GM21367 (cell line): ENCODE measurements at regions not wholly inside any gene's neighbourhood (a gene's known extent, or its start where the extent isn't known, plus 50 kb on each side); places are given as distances from the start of the nearest gene placed in this dataset.
"Not testable (repeated sequence)": the region's sequence is repeated elsewhere in the genome, so short reads cannot be mapped to it uniquely, and the experiment has no call there.

Experiments used
- ATAC-seq: cut with Tn5 transposase; IDR thresholded peaks from one replicate; pipeline ENCODE4 v1.9.1; 2021; ENCODE audit not compliant: unreplicated experiment

DNA sequence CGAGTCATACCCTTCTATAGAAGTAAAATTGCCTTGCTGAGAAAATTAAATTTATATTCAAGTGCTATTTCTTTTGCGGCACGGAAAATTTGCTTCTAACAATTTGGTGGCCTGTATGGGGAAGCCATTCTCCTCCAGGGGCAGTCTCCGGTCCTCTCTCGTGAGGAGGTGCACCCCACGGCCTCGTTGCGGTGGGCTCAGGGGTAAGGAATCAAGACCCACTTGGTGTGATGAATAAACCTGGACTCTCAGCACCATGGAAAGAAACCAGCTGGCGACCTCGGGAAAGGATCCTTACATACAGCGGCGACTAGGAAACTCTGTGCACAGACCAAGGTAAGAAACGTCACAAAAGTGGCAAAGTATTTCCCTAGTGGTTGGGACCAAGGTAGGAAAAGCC lies 252.9 kb downstream of the DPY19L2 start:
- ATAC-seq: no peak

DNA sequence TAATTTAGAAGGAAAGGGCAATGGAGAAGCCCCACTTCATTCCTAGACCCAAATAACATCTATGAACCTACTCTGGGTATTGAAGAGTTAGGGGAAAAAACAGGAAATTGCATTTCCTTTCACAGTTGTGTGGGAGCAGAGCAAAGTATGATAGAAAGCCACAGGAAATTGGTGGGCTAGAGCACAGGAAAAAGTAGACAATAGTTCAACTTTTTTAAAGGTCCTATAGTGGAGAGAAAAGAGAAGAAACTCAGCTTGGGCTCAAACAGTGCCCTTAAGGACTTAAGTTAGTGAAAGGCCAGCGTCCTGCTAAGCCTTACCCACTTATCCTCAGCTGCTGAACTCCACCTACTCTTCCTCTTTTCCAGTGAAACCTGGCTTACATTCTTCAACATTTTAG lies 258.1 kb downstream of the DPY19L2 start:
- no peak for ATAC-seq

- ATAC-seq: no peak
Observed at GRCh38 chr12:63406781-63407180, 255.8 kb upstream of the AVPR1A start.

DNA sequence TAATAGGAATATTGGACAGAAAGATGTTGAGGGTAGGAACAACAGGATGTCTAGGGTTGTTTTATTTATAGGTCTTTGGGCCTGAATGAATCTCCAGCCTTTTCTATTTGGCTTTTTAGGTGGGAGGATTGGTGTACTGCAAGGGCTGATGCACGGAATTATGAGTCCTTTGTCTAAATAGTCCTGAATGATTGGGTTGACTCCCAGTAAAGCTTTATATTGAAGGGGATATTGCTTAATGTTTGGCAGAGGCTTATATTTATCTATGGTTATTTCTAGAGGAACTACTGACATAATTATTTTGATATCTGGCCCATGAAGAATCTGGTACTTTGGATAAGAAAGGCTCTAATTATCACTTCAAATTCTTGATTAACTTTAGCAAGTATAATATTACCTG lies 253.6 kb upstream of the AVPR1A start:
- no peak for ATAC-seq

DNA sequence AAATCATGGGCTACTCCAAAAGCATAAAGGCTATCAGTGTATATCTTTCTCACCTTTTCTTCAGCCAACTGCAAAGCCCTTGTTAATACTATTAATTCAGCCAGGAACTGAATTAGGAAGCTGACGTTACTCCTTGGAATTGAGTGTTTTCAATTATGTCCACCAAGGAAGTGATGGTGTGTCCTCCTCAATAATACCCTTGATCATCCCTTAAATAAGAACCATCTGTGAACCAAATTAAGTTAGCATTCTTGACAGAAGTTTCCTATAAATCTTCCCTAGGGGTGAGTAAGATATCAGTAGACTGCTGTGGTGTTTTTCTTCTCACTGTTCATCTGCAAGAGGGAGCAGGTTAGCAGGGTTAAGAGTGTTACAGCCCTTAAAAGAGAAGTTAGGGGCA lies 252.3 kb upstream of the AVPR1A start:
- no peak for ATAC-seq

GRCh38 chr12:63400718-63401117 lies 249.7 kb upstream of the AVPR1A start:
- ATAC-seq: no peak

DNA sequence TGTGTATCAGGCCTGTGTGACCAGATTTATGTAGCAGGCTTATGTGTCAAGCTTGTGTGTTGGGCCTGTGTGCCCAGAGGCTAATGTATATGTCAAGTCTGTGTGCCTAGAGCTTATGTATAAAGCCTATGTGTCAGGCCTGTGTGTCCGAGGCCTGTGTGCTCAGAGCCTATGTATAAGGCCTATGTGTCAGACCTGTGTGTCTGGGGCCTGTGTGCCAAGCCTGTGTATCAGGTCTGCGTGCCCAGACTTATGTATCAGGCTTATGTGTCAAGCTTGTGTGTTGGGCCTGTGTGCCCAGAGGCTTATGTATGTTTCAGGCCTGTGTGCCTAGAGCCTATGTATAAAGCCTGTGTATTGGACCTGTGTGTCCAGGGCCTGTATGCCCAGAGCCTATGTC lies 249.3 kb upstream of the AVPR1A start:
- no peak for ATAC-seq

DNA sequence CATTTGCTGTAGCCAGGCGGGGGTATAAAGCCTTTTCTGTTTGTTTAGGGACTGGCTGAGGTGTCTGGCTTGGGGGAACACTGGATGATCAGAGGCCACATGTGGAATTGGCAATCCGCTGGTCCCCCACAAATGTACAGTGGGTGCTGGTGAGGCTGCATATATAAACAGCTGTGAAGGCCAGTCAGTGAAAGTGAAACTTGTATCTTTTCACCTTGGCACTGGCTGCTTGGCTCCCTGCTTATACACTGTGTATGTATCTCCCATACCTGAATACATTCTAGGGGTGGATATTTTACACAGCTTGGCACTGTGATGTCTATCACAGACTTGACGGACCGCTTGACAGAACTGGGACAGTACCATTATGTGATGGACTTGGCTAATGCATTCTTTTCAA lies 246.8 kb upstream of the AVPR1A start:
- ATAC-seq: no peak

GRCh38 chr12:63396135-63396534 lies 245.1 kb upstream of the AVPR1A start:
- no peak for ATAC-seq

DNA sequence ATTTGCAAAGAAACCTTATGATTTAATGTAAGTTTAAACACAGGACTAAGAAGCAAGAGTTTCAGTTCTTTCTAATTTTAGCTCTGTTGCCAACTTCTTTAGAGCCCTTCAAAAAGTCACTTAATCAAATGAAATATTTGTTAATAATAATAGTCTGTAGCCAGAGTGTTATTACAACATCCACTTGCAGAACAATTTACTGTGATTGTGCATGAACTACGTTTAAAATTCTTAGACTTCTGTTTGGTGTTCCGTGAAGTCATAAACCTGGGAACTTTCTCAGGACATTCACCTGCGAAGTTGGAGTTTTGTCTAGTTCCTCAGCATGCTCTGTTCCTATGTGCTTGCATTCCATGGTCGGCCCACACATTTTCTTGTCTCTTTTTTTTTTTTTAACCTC lies 244.0 kb upstream of the AVPR1A start:
- ATAC-seq: no peak

- ATAC-seq: no peak
Observed at GRCh38 chr12:63394349-63394748, 243.3 kb upstream of the AVPR1A start.

DNA sequence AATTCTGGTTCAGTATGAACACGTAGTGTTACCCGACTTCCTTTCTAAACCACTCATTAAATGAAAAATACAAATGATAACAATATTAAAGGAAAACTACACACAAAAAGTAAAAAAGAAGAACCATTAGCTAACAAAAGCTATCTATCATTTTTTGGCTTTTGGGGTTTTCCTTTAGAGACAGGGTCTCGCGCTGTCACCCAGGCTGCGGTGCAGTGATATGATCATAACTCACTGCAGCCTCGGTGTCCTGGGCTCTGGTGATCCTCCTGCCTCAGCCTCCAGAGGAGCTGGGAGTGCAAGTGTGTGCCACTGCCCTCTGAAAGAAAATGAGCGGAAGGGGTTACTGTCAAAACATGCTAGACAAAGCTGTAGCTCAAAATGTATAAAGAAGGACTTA lies 238.2 kb upstream of the AVPR1A start:
- no peak for ATAC-seq

DNA sequence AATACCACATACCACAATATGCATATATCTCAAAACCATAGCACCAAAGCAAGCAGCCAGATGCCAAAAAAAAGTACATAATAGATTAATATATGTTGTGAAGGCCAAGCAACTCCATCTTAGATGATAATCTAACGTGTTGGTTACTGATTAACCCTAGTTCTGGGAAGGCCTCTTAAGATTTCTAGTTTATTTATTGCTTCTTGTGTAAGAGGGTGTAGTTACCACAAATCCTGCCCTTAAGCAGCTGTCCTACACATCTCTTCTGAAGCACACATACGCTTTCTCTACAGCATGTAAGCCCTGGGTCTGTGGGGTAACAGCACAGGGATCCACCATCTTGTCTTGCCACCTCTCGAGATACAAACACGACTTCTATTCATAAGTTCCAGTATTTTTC lies 236.8 kb upstream of the AVPR1A start:
- no peak for ATAC-seq

DNA sequence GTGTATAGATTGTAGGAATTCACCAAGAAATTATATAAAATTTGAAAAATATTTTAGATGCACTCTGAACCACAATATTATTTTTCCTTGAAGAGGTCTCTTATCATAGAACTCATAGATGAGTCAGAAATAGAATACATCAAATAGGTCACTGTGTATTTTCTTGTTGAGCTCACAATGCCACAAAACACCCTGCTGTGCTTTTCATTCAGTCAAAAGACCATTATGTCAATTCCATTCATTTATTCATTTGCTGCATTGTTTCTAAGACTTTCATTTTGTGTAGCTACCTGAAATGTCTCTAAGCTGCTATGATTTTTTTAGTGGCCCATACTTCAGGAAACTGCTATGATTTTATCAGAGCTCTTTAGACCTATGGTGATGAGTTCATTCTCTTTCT lies 231.9 kb upstream of the AVPR1A start:
- no peak for ATAC-seq

- no peak for ATAC-seq
Observed at GRCh38 chr12:63362791-63363190, 211.8 kb upstream of the AVPR1A start.

DNA sequence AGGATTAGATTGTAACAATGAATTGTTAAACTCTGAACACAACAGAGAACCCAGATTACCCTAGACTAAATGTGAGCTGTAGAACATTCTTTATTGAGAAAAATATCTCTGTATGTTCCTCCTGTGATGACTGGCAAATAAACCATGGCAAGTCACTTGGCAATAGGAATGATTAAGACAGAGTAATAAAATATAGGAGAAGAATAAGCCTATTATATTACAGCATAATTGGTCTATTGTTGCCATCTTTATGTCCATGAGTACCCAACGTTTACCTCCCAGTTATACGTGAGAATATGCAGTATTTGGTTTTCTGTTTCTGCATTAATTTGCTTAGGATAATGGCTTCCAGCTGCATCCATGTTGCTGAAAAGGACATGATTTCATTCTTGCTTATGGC lies 211.2 kb upstream of the AVPR1A start:
- ATAC-seq: no peak

- ATAC-seq: no peak
Observed at GRCh38 chr12:63354969-63355368, 204.0 kb upstream of the AVPR1A start.

DNA sequence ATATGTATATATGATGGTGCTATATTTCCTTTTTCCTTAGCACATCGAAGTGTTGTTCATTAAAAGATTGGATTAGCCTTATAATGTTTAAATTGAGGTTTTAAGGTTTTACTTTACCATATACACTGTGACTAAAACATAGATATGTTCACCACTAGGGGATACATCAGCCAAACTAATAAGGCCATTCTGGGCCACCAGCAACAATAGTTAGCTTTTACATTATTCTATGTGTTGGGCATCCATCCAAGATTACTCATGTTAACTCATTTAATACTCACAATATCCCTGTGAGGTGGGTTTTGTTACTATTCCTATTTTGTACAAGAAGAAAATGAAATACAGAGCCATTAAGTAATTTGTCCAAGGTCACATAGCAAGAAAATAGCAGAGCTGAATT lies 202.6 kb upstream of the AVPR1A start:
- ATAC-seq: no peak

- ATAC-seq: no peak
Observed at GRCh38 chr12:63351370-63351769, 200.4 kb upstream of the AVPR1A start.

- no peak for ATAC-seq
Observed at GRCh38 chr12:63348556-63348955, 197.6 kb upstream of the AVPR1A start.

- ATAC-seq: not testable (repeated sequence)
Observed at GRCh38 chr12:63337158-63337557, 186.2 kb upstream of the AVPR1A start.

DNA sequence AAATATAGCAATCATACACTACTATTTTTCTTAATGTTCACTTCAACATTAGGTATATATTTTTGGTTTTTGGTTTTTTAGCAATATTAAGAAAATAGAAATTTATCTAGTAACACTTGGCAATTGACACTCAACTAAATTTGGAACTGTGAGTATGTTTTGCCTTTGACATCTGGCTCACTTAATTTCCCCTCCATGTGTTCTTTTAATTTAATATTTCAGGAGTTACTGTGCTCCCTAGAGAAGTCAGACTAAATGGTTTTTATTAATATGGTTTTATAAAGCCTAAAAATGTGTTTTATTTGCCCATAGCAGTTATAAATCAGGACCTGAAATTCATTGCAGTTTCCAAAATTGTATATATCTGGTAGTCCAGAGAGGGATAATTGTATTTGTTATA lies 175.3 kb upstream of the AVPR1A start:
- ATAC-seq: no peak

- ATAC-seq: no peak
Observed at GRCh38 chr12:63325757-63326156, 174.8 kb upstream of the AVPR1A start.

GRCh38 chr12:63323942-63324341 lies 172.9 kb upstream of the AVPR1A start:
- ATAC-seq: no peak
